Retinal pigment epithelial cell (primary cell): ENCODE measurements at regions not wholly inside any gene's neighbourhood (a gene's known extent, or its start where the extent isn't known, plus 50 kb on each side); places are given as distances from the start of the nearest gene placed in this dataset.

Source experiments
- DNase-seq: peaks from one replicate; pipeline ENCODE4 v3.0.0-alpha.2; 2010; ENCODE audit warnings: low read depth
- H3K4me3 ChIP-seq: 2 replicates; pipeline ENCODE4 v1.5.1; 2011; ENCODE audit warnings: mild to moderate bottlenecking, low read length, control low read depth, moderate library complexity
- CTCF ChIP-seq: conservative IDR thresholded peaks from 2 replicates; pipeline ENCODE4 v1.5.1; 2011; ENCODE audit warnings: low read depth, low read length, control low read depth, inconsistent platforms

GRCh38 chr2:221629468-221629867 lies 57.4 kb upstream of the EPHA4 start:
- no peak for TF ChIP-seq CTCF
- no peak overlapping the region for H3K4me3 ChIP-seq
- DNase-seq: peak; percentile 63

DNA sequence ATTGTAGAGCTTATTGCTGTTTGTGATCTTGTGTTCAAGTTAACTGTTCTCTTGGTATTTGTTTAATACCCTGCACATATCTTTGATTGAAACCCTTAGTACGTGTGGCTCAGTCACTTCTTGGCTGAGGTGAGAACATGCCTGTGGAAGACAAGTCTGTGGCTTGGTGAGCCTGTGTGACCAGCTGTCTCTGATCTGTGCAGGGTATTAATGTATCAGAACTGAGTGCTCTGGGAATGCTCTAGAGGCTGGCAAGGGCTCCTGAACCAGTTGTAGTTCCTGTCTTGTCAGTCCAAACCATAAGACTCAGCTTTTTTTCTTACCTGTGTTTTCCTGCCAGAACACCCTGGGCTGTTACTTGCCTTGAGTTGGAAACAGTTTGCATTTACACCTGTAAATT lies 52.4 kb upstream of the EPHA4 start:
- TF ChIP-seq CTCF: no peak

More for the DNA sequence above, 52.4 kb upstream of the EPHA4 start:
- DNase-seq: no peak
- no peak overlapping the region for H3K4me3 ChIP-seq
